Endothelial cell of umbilical vein (primary cell): ENCODE measurements at regions not wholly inside any gene's neighbourhood (a gene's known extent, or its start where the extent isn't known, plus 50 kb on each side); places are given as distances from the start of the nearest gene placed in this dataset.
A peak's percentile ranks its signal among the peaks of the same experiment; 100 is the strongest.

Experiments used
- BruUV-seq: library from RNA; stranded (reverse); fragments of 400-500 nt; replicated peaks from 2 replicates; lab custom pipeline; 2021; lab: Mats Ljungman, UMichigan
- CTCF ChIA-PET: fragments of 300-600, 350-600 bp; sonication (Branson Sonifier 250); formaldehyde crosslinking; loops from one replicate; lab custom pipeline; 2021; ENCODE audit warnings: antibody characterized with exemption, inconsistent platforms; lab: Charles Lee
- POLR2A ChIA-PET: fragments of 300-600, 350-600 bp; sonication (Branson Sonifier 250); formaldehyde crosslinking; loops from one replicate; lab custom pipeline; 2021; ENCODE audit warnings: antibody characterized with exemption, inconsistent platforms; lab: Charles Lee
- DNase-seq: peaks from one replicate; pipeline ENCODE4 v3.0.0-alpha.2; 2011; ENCODE audit warnings: low read depth, low spot score
- FAIRE-seq: peaks from 2 replicates; lab custom pipeline; 2011; peaks lifted over from hg19 to GRCh38; lab: Jason Lieb, UNC
- H2AFZ ChIP-seq: 2 replicates; pipeline ENCODE4 v1.6.0; 2012; ENCODE audit warnings: low read depth, low read length, control low read depth, inconsistent platforms
- H3K27ac ChIP-seq: 2 replicates; pipeline ENCODE4 v1.5.1; 2011; ENCODE audit warnings: low read depth, mild to moderate bottlenecking, control low read depth, low read length, moderate library complexity; ENCODE audit not compliant: insufficient read depth
- H3K27me3 ChIP-seq, 2 experiments: 2 replicates each; pipeline versions ENCODE4 v1.6.0 to v1.6.1; 2011; ENCODE audit warnings: low read length in 2 of 2, mixed read lengths in 1 of 2; ENCODE audit not compliant: control insufficient read depth in 2 of 2, insufficient read depth in 2 of 2
- H3K36me3 ChIP-seq, 2 experiments: 2 replicates in 1 of 2; 3 replicates in 1 of 2; pipeline ENCODE4 v1.5.1; 2011; ENCODE audit warnings: low read length in 2 of 2, mild to moderate bottlenecking in 1 of 2, moderate library complexity in 1 of 2; ENCODE audit not compliant: control insufficient read depth in 2 of 2, insufficient read depth in 2 of 2; ENCODE audit errors: extremely low read depth in 1 of 2
- H3K4me1 ChIP-seq: 3 replicates; pipeline ENCODE4 v1.5.1; 2011; ENCODE audit warnings: mild to moderate bottlenecking, low read length; ENCODE audit not compliant: control insufficient read depth, insufficient read depth; ENCODE audit errors: extremely low read depth
- H3K4me2 ChIP-seq: 2 replicates; pipeline ENCODE4 v1.6.1; 2011; ENCODE audit warnings: low read length, control low read depth, mixed read lengths; ENCODE audit not compliant: insufficient read depth
- H3K4me3 ChIP-seq, 3 experiments: fragments of 200-600 bp in 1 of 3; sonication (generic), shearing (Covaris generic) in 1 of 3; replicated peaks in 1 of 3; 2 replicates each; pipeline ENCODE4 v1.5.1; 2011 to 2016; ENCODE audit warnings: control low read depth in 3 of 3, low read length in 3 of 3, mild to moderate bottlenecking in 2 of 3, inconsistent platforms in 1 of 3, low read depth in 1 of 3, moderate library complexity in 1 of 3; ENCODE audit not compliant: insufficient read depth in 1 of 3
- H3K79me2 ChIP-seq: 2 replicates; pipeline ENCODE4 v1.6.0; 2012; ENCODE audit warnings: low read length, inconsistent platforms; ENCODE audit not compliant: control insufficient read depth, insufficient read depth
- H3K9ac ChIP-seq: replicated peaks from 2 replicates; pipeline ENCODE3; 2011; ENCODE audit warnings: low read length, control low read depth; ENCODE audit not compliant: insufficient read depth; ENCODE audit errors: extremely low read depth
- H3K9me1 ChIP-seq: replicated peaks from 3 replicates; pipeline ENCODE4 v1.6.0; 2011; ENCODE audit warnings: mild to moderate bottlenecking, low read length; ENCODE audit not compliant: control insufficient read depth, insufficient read depth; ENCODE audit errors: extremely low read depth
- H3K9me3 ChIP-seq: replicated peaks from 2 replicates; pipeline ENCODE4 v1.5.1; 2012; ENCODE audit warnings: low read length, inconsistent platforms; ENCODE audit not compliant: control insufficient read depth, insufficient read depth
- H4K20me1 ChIP-seq: replicated peaks from 2 replicates; pipeline ENCODE3; 2011; ENCODE audit warnings: mild to moderate bottlenecking, low read length; ENCODE audit not compliant: control insufficient read depth, insufficient read depth; ENCODE audit errors: extremely low read depth
- EZH2 ChIP-seq: IDR thresholded peaks from 2 replicates; pipeline ENCODE4 v1.6.1; 2012; ENCODE audit warnings: borderline replicate concordance, low read depth, mild to moderate bottlenecking, moderate library complexity, low read length, inconsistent platforms; ENCODE audit not compliant: severe bottlenecking
- MYC ChIP-seq: IDR thresholded peaks from one replicate; pipeline ENCODE4 v1.6.1; 2011; ENCODE audit warnings: mild to moderate bottlenecking, low read depth, low read length
- POLR2A ChIP-seq: IDR thresholded peaks from 2 replicates; pipeline ENCODE4 v1.6.1; 2012; ENCODE audit warnings: low read depth, mild to moderate bottlenecking, control low read depth, low read length
- dilution Hi-C: fragments of 300-500 bp; cut with MboI; formaldehyde crosslinking; loops from one replicate; pipeline ENCODE4 v1.15.0; 2019; ENCODE audit warnings: low sequenced_read_pairs; ENCODE audit not compliant: extremely low pct_ligation_motif_present
- intact Hi-C: fragments of 100-400 bp; cut with micrococcal nuclease; formaldehyde crosslinking; loops from one replicate; pipeline ENCODE4 v1.10.0; 2022
- TF ChIP-seq, protein P1 (sequence below), 2 donors: IDR thresholded peaks; 1 replicate in 1 of 2; 2 replicates in 1 of 2; pipeline ENCODE4 v1.5.1; 2011; ENCODE audit warnings: low read length in 2 of 2, mild to moderate bottlenecking in 2 of 2, moderate library complexity in 2 of 2, control low read depth in 1 of 2, inconsistent platforms in 1 of 2, low read depth in 1 of 2; ENCODE audit not compliant: insufficient read depth in 1 of 2; ENCODE audit errors: extremely low read depth in 1 of 2
- TF ChIP-seq, protein P2 (sequence below): IDR thresholded peaks from 2 replicates; pipeline ENCODE4 v1.6.1; 2011; ENCODE audit not compliant: insufficient read depth, insufficient read length

DNA sequence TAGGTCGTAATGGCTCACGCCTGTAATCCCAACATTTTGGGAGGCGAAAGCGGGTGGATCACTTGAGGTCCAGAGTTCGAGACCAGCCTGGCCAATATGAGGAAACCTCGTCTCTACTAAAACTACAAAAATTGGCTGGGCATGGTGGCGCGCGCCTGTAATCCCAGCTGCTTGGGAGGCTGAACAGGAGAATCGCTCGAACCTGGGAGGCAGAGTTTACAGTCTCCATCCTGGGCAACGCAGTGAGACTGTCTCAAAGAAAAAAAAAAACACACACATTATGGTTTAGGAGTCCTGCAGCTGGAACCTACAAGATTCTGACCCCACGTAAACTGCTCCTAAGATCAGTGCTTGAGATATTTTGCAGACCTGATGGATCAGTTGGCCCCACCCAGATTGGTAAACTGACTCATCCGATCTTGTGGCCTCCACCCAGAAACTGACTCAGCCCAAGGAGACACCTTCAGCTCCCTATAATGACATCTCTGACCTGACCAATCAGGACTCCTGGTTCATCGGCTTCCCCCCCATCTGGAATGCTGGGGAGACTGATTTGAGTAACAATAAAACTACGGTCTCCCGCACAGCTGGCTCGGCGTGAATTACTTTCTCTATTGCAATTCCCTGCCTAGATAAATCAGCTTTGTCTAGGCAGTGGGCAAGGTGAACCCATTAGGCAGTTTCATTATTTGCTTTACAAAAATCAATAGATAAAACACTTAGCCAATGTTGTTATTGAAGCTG, 96.2 kb upstream of the BTN3A2 start:
- Histone ChIP-seq H3K9me1 (no peaks in the 10 kb centered on the region), H3K36me3 (no peaks in the 10 kb centered on the region), H3K4me3 (no peak overlapping the region), H3K4me2 (peak overlapping the region; percentile 98), H3K9me3 (no peaks in the 10 kb centered on the region), H2AFZ (no peak overlapping the region), H3K27me3 (no peaks in the 10 kb centered on the region), H4K20me1 (no peaks in the 10 kb centered on the region), H3K4me1 (peaks cover 19% of the 10 kb centered on the region), H3K9ac (no peak overlapping the region), H3K27ac (no peak overlapping the region), H3K79me2 (no peaks in the 10 kb centered on the region)
- dilution Hi-C loops (no loop called here), intact Hi-C loops (no loop called here)
- DNase-seq = no peak
- ChIA-PET CTCF (interaction anchor here (3.0 kb wide), 1 partner anchor 12 kb away, joined by 29 read pairs; no protein-coding TSS in a partner anchor), POLR2A (interaction anchor here (0.8 to 7.3 kb wide), 3 partner anchors 11 to 73 kb away, joined by 4 to 60 read pairs (median 4); a partner anchor contains a TSS)
- FAIRE-seq = no peak
- TF ChIP-seq MYC (no peak), POLR2A (no peak), EZH2 (no peak)
- TF ChIP-seq, protein P1, sequence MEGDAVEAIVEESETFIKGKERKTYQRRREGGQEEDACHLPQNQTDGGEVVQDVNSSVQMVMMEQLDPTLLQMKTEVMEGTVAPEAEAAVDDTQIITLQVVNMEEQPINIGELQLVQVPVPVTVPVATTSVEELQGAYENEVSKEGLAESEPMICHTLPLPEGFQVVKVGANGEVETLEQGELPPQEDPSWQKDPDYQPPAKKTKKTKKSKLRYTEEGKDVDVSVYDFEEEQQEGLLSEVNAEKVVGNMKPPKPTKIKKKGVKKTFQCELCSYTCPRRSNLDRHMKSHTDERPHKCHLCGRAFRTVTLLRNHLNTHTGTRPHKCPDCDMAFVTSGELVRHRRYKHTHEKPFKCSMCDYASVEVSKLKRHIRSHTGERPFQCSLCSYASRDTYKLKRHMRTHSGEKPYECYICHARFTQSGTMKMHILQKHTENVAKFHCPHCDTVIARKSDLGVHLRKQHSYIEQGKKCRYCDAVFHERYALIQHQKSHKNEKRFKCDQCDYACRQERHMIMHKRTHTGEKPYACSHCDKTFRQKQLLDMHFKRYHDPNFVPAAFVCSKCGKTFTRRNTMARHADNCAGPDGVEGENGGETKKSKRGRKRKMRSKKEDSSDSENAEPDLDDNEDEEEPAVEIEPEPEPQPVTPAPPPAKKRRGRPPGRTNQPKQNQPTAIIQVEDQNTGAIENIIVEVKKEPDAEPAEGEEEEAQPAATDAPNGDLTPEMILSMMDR (IDR thresholded peaks at IDR 0.05; ENCODE audit: extremely low read depth in 1 of 2, insufficient read depth in 1 of 2, low read depth in 1 of 2, low read length in 2 of 2) = no peak
- TF ChIP-seq, protein P2, sequence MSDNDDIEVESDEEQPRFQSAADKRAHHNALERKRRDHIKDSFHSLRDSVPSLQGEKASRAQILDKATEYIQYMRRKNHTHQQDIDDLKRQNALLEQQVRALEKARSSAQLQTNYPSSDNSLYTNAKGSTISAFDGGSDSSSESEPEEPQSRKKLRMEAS = no peak
- no TSS peak for BruUV-seq
